A549 (cell line): ENCODE measurements at regions not wholly inside any gene's neighbourhood (a gene's known extent, or its start where the extent isn't known, plus 50 kb on each side); places are given as distances from the start of the nearest gene placed in this dataset.

Experiments
- ATAC-seq, 2 experiments: fragments of 200-7000 bp in 1 of 2; fragments of >200 bp in 1 of 2; cut with Nextera tagmentation in 1 of 2; cut with Tn5 transposase in 1 of 2; 3 replicates each; pipeline versions ENCODE4 v1.8.0 to v1.9.1; 2018 to 2020; ENCODE audit warnings: mild to moderate bottlenecking in 1 of 2, moderate library complexity in 1 of 2
- CTCF ChIA-PET: fragments of 300-600 bp; sonication (Branson Sonifier 250); formaldehyde crosslinking; extraction: SDS; loops from one replicate; lab custom pipeline; 2021; ENCODE audit warnings: antibody characterized with exemption, inconsistent platforms; lab: Yijun Ruan, JAX
- POLR2A ChIA-PET: fragments of 350-600 bp; formaldehyde crosslinking; extraction: SDS; loops from one replicate; lab custom pipeline; 2021; ENCODE audit warnings: antibody characterized with exemption, inconsistent platforms; lab: Yijun Ruan, JAX
- DNase-seq, 2 experiments: peaks; one replicate each; pipeline versions ENCODE4 v3.0.0 to v3.0.0-alpha.2; 2011 to 2016; ENCODE audit warnings: low read depth in 1 of 2, low spot score in 1 of 2
- FAIRE-seq: peaks from 2 replicates; lab custom pipeline; 2011; peaks lifted over from hg19 to GRCh38; lab: Jason Lieb, UNC
- H3K27ac ChIP-seq, 2 experiments: fragments of >200 bp; sonication (Bioruptor Twin); formaldehyde crosslinking; 3 replicates each; pipeline ENCODE4 v1.5.1; 2016 to 2017
- H3K4me1 ChIP-seq: fragments of >200 bp; sonication (Bioruptor Twin); formaldehyde crosslinking; 3 replicates; pipeline ENCODE4 v1.6.1; 2016
- H3K4me2 ChIP-seq: fragments of >200 bp; sonication (Bioruptor Twin); formaldehyde crosslinking; 3 replicates; pipeline ENCODE4 v1.6.1; 2016
- H3K4me3 ChIP-seq: fragments of >200 bp; sonication (Bioruptor Twin); formaldehyde crosslinking; 3 replicates; pipeline ENCODE4 v1.5.1; 2016
- H3K9me3 ChIP-seq: fragments of >200 bp; sonication (Bioruptor Twin); formaldehyde crosslinking; 3 replicates; pipeline ENCODE4 v1.6.1; 2016
- ATOH8 ChIP-seq: fragments of 250-450 bp; sonication (Bioruptor Pico); IDR thresholded peaks from 2 replicates; pipeline ENCODE4 v1.5.0; 2020; ENCODE audit warnings: low read depth, mild to moderate bottlenecking, moderate library complexity
- BHLHE40 ChIP-seq: IDR thresholded peaks from 2 replicates; pipeline ENCODE4 v1.6.1; 2012; ENCODE audit warnings: low read depth, low read length, inconsistent platforms
- CBX2 ChIP-seq: fragments of 200-600 bp; sonication (generic); IDR thresholded peaks from 2 replicates; pipeline ENCODE4 v1.6.1; 2016; ENCODE audit warnings: low read depth, mild to moderate bottlenecking, borderline replicate concordance
- CBX8 ChIP-seq: fragments of 200-600 bp; sonication (generic); IDR thresholded peaks from 2 replicates; pipeline ENCODE4 v1.6.1; 2016
- CHD2 ChIP-seq: fragments of 150-350 bp; IDR thresholded peaks from 2 replicates; pipeline ENCODE4 v1.6.1; 2014; ENCODE audit warnings: low read length; ENCODE audit not compliant: partially characterized antibody
- CHD4 ChIP-seq: fragments of 200-600 bp; sonication (generic); IDR thresholded peaks from 2 replicates; pipeline ENCODE4 v1.6.1; 2016; ENCODE audit warnings: antibody characterized with exemption, mild to moderate bottlenecking, borderline replicate concordance
- CTCF ChIP-seq: fragments of >200 bp; sonication (Bioruptor Twin); formaldehyde crosslinking; IDR thresholded peaks from 3 replicates; pipeline ENCODE4 v1.5.1; 2016
- EHMT2 ChIP-seq: fragments of 200-600 bp; sonication (generic); IDR thresholded peaks from 2 replicates; pipeline ENCODE4 v1.6.1; 2016; ENCODE audit warnings: antibody characterized with exemption, low read depth, mild to moderate bottlenecking, moderate library complexity
- FOSB ChIP-seq: fragments of 250-450 bp; sonication (Bioruptor Pico); IDR thresholded peaks from 2 replicates; pipeline ENCODE4 v1.5.0; 2020; ENCODE audit warnings: mild to moderate bottlenecking, moderate library complexity
- GATA3 ChIP-seq: IDR thresholded peaks from 2 replicates; pipeline ENCODE4 v1.6.1; 2012; ENCODE audit warnings: borderline replicate concordance
- HDAC2 ChIP-seq: fragments of 200-600 bp; sonication (generic); IDR thresholded peaks from 2 replicates; pipeline ENCODE4 v1.6.1; 2016
- MAFK ChIP-seq: fragments of 450-650 bp; IDR thresholded peaks from 2 replicates; pipeline ENCODE4 v1.6.1; 2014; ENCODE audit not compliant: partially characterized antibody
- MAZ ChIP-seq: fragments of 150-350 bp; IDR thresholded peaks from 2 replicates; pipeline ENCODE4 v1.6.1; 2014; ENCODE audit warnings: antibody characterized with exemption, low read depth, low read length, borderline replicate concordance
- MYC ChIP-seq: IDR thresholded peaks from 2 replicates; pipeline ENCODE4 v1.6.1; 2012; ENCODE audit warnings: mild to moderate bottlenecking, inconsistent platforms, low read length, improper control_type of control experiment, borderline replicate concordance
- NFE2L2 ChIP-seq: fragments of 150-350 bp; conservative IDR thresholded peaks from 2 replicates; pipeline ENCODE4 v1.6.1; 2014; ENCODE audit warnings: low read length
- NR3C1 ChIP-seq: fragments of >200 bp; sonication (Bioruptor Twin); formaldehyde crosslinking; IDR thresholded peaks from 3 replicates; pipeline ENCODE4 v1.6.1; 2017
- PBX3 ChIP-seq: IDR thresholded peaks from 2 replicates; pipeline ENCODE4 v1.6.1; 2012
- POLR2A ChIP-seq: IDR thresholded peaks from 2 replicates; pipeline ENCODE4 v1.6.1; 2012; ENCODE audit warnings: mild to moderate bottlenecking, low read length
- SMC3 ChIP-seq: fragments of >200 bp; sonication (Bioruptor Twin); formaldehyde crosslinking; IDR thresholded peaks from 3 replicates; pipeline ENCODE4 v1.6.1; 2018; ENCODE audit warnings: inconsistent platforms
- SREBF2 ChIP-seq: fragments of 450-650 bp; IDR thresholded peaks from 2 replicates; pipeline ENCODE4 v1.6.1; 2014; ENCODE audit warnings: mild to moderate bottlenecking, moderate library complexity
- TFCP2L1 ChIP-seq: fragments of 250-450 bp; sonication (Bioruptor Pico); IDR thresholded peaks from 2 replicates; pipeline ENCODE4 v1.5.0; 2021; ENCODE audit warnings: mild to moderate bottlenecking
- ZC3H11A ChIP-seq: fragments of 450-650 bp; IDR thresholded peaks from 2 replicates; pipeline ENCODE4 v1.6.1; 2014; ENCODE audit warnings: antibody characterized with exemption, mild to moderate bottlenecking
- WGBS: methylation state at CpG from one replicate; pipeline ENCODE4 v1.1.6; 2017; ENCODE audit errors: missing lambda C conversion rate; 5-methylcytosine and 5-hydroxymethylcytosine counted together

- TF ChIP-seq CBX2 (no peak), CBX8 (no peak), POLR2A (no peak), CTCF (no peak), FOSB (no peak)
Observed at GRCh38 chr7:16189026-16189715, 232.2 kb downstream of the CRPPA start (continued).

GRCh38 chr7:16187131-16187530 lies 234.2 kb downstream of the CRPPA start:
- H3K9me3 ChIP-seq = no peaks in the 10 kb centered on the region
- TF ChIP-seq GATA3 (no peak), FOSB (no peak), HDAC2 (no peak), BHLHE40 (no peak), ZC3H11A (no peak)
- no peak for ATAC-seq
- no peak overlapping the region for H3K27ac ChIP-seq
- no peak overlapping the region for H3K4me2 ChIP-seq
- 46% methylated on average over 1 of the region's 1 CpG for WGBS
- ChIA-PET POLR2A (no interaction called here), CTCF (no interaction called here)
- FAIRE-seq = no peak
- no peak overlapping the region for H3K4me3 ChIP-seq
- no peak for DNase-seq
- H3K4me1 ChIP-seq = no peaks in the 10 kb centered on the region

GRCh38 chr7:16178585-16178984 lies 242.8 kb downstream of the CRPPA start:
- H3K9me3 ChIP-seq = no peaks in the 10 kb centered on the region
- no peak for DNase-seq
- WGBS = 34% methylated on average over 2 of the region's 2 CpGs
- peak; percentile 56 for FAIRE-seq
- ChIA-PET CTCF (no interaction called here), POLR2A (no interaction called here)
- no peak overlapping the region for H3K27ac ChIP-seq
- ATAC-seq = no peak
- no peak overlapping the region for H3K4me2 ChIP-seq
- TF ChIP-seq SMC3 (no peak), PBX3 (no peak), MAFK (peak; percentile 52)
- H3K4me1 ChIP-seq = no peaks in the 10 kb centered on the region
- no peak overlapping the region for H3K4me3 ChIP-seq

- WGBS = 6% methylated on average over 2 of the region's 2 CpGs
- no peak for FAIRE-seq
- Histone ChIP-seq H3K27ac (no peak overlapping the region), H3K4me3 (no peak overlapping the region), H3K4me1 (no peaks in the 10 kb centered on the region), H3K9me3 (no peaks in the 10 kb centered on the region), H3K4me2 (no peak overlapping the region)
- CTCF ChIA-PET = no interaction called here
- no peak for DNase-seq
- ATAC-seq = no peak
- TF ChIP-seq MAZ (no peak), NR3C1 (no peak), CHD2 (no peak), SREBF2 (no peak), ATOH8 (CRISPR knock-in tag) (no peak), ZC3H11A (no peak), CTCF (no peak), EHMT2 (no peak), FOSB (no peak), NFE2L2 (no peak), TFCP2L1 (CRISPR knock-in tag) (no peak), HDAC2 (no peak), MYC (no peak), PBX3 (no peak), CHD4 (no peak)
- POLR2A ChIA-PET = no interaction called here
Observed at GRCh38 chr7:16178092-16178491, 243.2 kb downstream of the CRPPA start.
